K562 (cell line): ENCODE measurements at regions not wholly inside any gene's neighbourhood (a gene's known extent, or its start where the extent isn't known, plus 50 kb on each side); places are given as distances from the start of the nearest gene placed in this dataset.

Source experiments
- C11orf30 ChIP-seq: fragments of 450-650 bp; IDR thresholded peaks from 2 replicates; pipeline ENCODE4 v1.6.1; 2016; ENCODE audit warnings: low read depth, mild to moderate bottlenecking
- CBX2 ChIP-seq: fragments of 200-600 bp; sonication (generic); IDR thresholded peaks from one replicate; pipeline ENCODE4 v1.6.1; 2012; ENCODE audit warnings: mild to moderate bottlenecking, low read length, inconsistent platforms; ENCODE audit not compliant: insufficient read depth, poor library complexity, severe bottlenecking
- HNRNPUL1 ChIP-seq: fragments of 200-400 bp; formaldehyde crosslinking; IDR thresholded peaks from 2 replicates; pipeline ENCODE4 v1.6.1; 2017; ENCODE audit warnings: low read length
- RFX5 ChIP-seq: IDR thresholded peaks from 2 replicates; pipeline ENCODE4 v1.6.1; 2011; ENCODE audit warnings: low read depth, mild to moderate bottlenecking, improper control_type of control experiment, low read length
- SAP30 ChIP-seq: fragments of 200-600 bp; sonication (generic); IDR thresholded peaks from 2 replicates; pipeline ENCODE4 v1.6.1; 2012; ENCODE audit warnings: borderline replicate concordance, low read depth, mild to moderate bottlenecking, moderate library complexity, low read length, control low read depth, inconsistent platforms; ENCODE audit not compliant: insufficient read depth, poor library complexity, severe bottlenecking
- TF ChIP-seq, protein P1 (sequence below): fragments of 450-650 bp; IDR thresholded peaks from 2 replicates; pipeline ENCODE4 v1.6.1; 2016; ENCODE audit warnings: mild to moderate bottlenecking, moderate library complexity

DNA sequence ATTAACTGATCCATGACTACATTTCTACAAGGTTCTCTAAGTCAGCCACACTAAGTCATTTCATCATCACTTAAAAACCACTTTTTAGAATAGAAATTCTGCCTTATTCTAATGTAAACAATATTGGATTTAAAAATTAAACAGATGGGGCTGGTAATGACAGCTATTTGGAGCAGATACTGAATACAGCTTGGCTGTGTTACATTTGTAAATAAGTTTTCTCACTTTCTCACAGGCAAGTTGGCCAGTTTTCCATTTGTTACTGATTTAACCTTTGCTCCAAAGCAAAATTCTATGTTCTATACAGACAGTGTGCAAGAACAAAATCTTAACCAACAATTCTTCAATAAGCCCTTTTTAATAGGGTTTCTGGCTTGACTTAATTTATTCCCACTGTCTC is 370.7 kb downstream of the GRIA2 start (continued):
- TF ChIP-seq, protein P1, sequence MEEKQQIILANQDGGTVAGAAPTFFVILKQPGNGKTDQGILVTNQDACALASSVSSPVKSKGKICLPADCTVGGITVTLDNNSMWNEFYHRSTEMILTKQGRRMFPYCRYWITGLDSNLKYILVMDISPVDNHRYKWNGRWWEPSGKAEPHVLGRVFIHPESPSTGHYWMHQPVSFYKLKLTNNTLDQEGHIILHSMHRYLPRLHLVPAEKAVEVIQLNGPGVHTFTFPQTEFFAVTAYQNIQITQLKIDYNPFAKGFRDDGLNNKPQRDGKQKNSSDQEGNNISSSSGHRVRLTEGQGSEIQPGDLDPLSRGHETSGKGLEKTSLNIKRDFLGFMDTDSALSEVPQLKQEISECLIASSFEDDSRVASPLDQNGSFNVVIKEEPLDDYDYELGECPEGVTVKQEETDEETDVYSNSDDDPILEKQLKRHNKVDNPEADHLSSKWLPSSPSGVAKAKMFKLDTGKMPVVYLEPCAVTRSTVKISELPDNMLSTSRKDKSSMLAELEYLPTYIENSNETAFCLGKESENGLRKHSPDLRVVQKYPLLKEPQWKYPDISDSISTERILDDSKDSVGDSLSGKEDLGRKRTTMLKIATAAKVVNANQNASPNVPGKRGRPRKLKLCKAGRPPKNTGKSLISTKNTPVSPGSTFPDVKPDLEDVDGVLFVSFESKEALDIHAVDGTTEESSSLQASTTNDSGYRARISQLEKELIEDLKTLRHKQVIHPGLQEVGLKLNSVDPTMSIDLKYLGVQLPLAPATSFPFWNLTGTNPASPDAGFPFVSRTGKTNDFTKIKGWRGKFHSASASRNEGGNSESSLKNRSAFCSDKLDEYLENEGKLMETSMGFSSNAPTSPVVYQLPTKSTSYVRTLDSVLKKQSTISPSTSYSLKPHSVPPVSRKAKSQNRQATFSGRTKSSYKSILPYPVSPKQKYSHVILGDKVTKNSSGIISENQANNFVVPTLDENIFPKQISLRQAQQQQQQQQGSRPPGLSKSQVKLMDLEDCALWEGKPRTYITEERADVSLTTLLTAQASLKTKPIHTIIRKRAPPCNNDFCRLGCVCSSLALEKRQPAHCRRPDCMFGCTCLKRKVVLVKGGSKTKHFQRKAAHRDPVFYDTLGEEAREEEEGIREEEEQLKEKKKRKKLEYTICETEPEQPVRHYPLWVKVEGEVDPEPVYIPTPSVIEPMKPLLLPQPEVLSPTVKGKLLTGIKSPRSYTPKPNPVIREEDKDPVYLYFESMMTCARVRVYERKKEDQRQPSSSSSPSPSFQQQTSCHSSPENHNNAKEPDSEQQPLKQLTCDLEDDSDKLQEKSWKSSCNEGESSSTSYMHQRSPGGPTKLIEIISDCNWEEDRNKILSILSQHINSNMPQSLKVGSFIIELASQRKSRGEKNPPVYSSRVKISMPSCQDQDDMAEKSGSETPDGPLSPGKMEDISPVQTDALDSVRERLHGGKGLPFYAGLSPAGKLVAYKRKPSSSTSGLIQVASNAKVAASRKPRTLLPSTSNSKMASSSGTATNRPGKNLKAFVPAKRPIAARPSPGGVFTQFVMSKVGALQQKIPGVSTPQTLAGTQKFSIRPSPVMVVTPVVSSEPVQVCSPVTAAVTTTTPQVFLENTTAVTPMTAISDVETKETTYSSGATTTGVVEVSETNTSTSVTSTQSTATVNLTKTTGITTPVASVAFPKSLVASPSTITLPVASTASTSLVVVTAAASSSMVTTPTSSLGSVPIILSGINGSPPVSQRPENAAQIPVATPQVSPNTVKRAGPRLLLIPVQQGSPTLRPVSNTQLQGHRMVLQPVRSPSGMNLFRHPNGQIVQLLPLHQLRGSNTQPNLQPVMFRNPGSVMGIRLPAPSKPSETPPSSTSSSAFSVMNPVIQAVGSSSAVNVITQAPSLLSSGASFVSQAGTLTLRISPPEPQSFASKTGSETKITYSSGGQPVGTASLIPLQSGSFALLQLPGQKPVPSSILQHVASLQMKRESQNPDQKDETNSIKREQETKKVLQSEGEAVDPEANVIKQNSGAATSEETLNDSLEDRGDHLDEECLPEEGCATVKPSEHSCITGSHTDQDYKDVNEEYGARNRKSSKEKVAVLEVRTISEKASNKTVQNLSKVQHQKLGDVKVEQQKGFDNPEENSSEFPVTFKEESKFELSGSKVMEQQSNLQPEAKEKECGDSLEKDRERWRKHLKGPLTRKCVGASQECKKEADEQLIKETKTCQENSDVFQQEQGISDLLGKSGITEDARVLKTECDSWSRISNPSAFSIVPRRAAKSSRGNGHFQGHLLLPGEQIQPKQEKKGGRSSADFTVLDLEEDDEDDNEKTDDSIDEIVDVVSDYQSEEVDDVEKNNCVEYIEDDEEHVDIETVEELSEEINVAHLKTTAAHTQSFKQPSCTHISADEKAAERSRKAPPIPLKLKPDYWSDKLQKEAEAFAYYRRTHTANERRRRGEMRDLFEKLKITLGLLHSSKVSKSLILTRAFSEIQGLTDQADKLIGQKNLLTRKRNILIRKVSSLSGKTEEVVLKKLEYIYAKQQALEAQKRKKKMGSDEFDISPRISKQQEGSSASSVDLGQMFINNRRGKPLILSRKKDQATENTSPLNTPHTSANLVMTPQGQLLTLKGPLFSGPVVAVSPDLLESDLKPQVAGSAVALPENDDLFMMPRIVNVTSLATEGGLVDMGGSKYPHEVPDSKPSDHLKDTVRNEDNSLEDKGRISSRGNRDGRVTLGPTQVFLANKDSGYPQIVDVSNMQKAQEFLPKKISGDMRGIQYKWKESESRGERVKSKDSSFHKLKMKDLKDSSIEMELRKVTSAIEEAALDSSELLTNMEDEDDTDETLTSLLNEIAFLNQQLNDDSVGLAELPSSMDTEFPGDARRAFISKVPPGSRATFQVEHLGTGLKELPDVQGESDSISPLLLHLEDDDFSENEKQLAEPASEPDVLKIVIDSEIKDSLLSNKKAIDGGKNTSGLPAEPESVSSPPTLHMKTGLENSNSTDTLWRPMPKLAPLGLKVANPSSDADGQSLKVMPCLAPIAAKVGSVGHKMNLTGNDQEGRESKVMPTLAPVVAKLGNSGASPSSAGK: no peak
- TF ChIP-seq RFX5 (no peak), HNRNPUL1 (no peak), C11orf30 (no peak), CBX2 (no peak), SAP30 (no peak)
